ENCODE measurements at regions not wholly inside any gene's neighbourhood (a gene's known extent, or its start where the extent isn't known, plus 50 kb on each side); places are given as distances from the start of the nearest gene placed in this dataset.

DNA sequence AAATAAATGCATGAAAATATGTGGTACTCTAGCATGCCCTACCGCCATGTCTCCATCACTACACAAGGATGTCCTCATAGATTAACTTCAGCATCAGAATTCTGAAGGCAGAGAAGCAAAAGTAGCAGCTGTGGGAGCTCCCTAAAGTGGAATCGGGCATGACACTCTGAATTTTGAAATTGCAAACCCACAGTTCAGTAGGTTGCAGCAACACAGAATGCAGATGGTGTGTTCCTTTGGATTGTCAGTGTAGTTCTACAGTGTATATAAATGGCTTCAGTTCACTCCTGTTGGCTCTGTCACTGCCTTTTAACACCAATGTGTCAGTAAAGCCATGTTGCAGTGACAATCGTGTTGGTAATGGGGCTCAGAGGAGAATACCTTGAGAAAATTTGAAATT, 973.6 kb upstream of the WWC1 start:
- Histone ChIP-seq H3F3A (ENCODE audit: insufficient read depth, low read length) (no peaks in the 10 kb centered on the region), H3K27me3 (ENCODE audit: insufficient read depth, low read length) (no peaks in the 10 kb centered on the region), H3K79me2 (ENCODE audit: insufficient read depth, low read length) (no peaks in the 10 kb centered on the region), H3K36me3 (ENCODE audit: insufficient read depth, low read length) (no peaks in the 10 kb centered on the region), H3K4me3 (ENCODE audit: low read depth, low read length, poor library complexity, severe bottlenecking) (no peak overlapping the region), H3K4me2 (ENCODE audit: low read length) (no peak overlapping the region), H3K27ac (ENCODE audit: low read depth, low read length, poor library complexity, severe bottlenecking) (no peak overlapping the region), H3K9me2 (ENCODE audit: low read depth, low read length) (no peaks in the 10 kb centered on the region), H2AFZ (ENCODE audit: low read length) (no peak overlapping the region), H3K9me3 (ENCODE audit: low read length) (no peaks in the 10 kb centered on the region), H3K4me1 (ENCODE audit: insufficient read depth, low read length, severe bottlenecking) (no peaks in the 10 kb centered on the region), H3K9ac (ENCODE audit: low read length) (no peak overlapping the region), H4K20me1 (ENCODE audit: insufficient read depth, low read length) (no peaks in the 10 kb centered on the region)
- TF ChIP-seq, protein P1, sequence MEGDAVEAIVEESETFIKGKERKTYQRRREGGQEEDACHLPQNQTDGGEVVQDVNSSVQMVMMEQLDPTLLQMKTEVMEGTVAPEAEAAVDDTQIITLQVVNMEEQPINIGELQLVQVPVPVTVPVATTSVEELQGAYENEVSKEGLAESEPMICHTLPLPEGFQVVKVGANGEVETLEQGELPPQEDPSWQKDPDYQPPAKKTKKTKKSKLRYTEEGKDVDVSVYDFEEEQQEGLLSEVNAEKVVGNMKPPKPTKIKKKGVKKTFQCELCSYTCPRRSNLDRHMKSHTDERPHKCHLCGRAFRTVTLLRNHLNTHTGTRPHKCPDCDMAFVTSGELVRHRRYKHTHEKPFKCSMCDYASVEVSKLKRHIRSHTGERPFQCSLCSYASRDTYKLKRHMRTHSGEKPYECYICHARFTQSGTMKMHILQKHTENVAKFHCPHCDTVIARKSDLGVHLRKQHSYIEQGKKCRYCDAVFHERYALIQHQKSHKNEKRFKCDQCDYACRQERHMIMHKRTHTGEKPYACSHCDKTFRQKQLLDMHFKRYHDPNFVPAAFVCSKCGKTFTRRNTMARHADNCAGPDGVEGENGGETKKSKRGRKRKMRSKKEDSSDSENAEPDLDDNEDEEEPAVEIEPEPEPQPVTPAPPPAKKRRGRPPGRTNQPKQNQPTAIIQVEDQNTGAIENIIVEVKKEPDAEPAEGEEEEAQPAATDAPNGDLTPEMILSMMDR (IDR thresholded peaks at IDR 0.05; ENCODE audit: low read length): no peak
- no peak for TF ChIP-seq EZH2 (IDR thresholded peaks at IDR 0.05; ENCODE audit: borderline replicate concordance, low read length)

DNA sequence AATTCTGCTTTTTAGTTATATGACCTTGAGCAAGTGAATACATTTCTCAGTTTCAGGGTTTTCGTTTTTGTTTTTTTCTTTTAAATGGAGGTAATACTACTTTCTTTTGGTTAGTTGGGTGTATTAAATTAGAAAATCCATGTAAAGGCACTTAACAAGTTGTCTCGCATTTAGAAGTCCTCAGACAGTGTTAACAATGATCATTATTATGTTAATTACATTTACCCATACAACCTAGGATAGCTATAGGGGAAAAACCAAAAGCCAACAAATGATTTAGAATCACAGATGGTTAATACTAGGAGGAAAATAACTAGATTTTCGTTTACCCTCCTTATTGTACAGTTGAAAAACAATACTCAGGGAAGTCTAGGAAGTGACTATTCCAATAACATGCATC, 972.2 kb upstream of the WWC1 start:
- Histone ChIP-seq H3K4me2 (ENCODE audit: low read length) (no peak overlapping the region), H3K27ac (ENCODE audit: low read depth, low read length, poor library complexity, severe bottlenecking) (no peak overlapping the region), H3K79me2 (ENCODE audit: insufficient read depth, low read length) (no peaks in the 10 kb centered on the region), H3K27me3 (ENCODE audit: insufficient read depth, low read length) (no peaks in the 10 kb centered on the region), H4K20me1 (ENCODE audit: insufficient read depth, low read length) (no peaks in the 10 kb centered on the region), H3K9me3 (ENCODE audit: low read length) (no peaks in the 10 kb centered on the region), H3K9ac (ENCODE audit: low read length) (no peak overlapping the region), H3F3A (ENCODE audit: insufficient read depth, low read length) (no peaks in the 10 kb centered on the region), H3K4me3 (ENCODE audit: low read depth, low read length, poor library complexity, severe bottlenecking) (no peak overlapping the region), H3K36me3 (ENCODE audit: insufficient read depth, low read length) (no peaks in the 10 kb centered on the region), H2AFZ (ENCODE audit: low read length) (no peak overlapping the region), H3K9me2 (ENCODE audit: low read depth, low read length) (no peaks in the 10 kb centered on the region), H3K4me1 (ENCODE audit: insufficient read depth, low read length, severe bottlenecking) (no peaks in the 10 kb centered on the region)
- no peak for TF ChIP-seq EZH2 (IDR thresholded peaks at IDR 0.05; ENCODE audit: borderline replicate concordance, low read length)

DNA sequence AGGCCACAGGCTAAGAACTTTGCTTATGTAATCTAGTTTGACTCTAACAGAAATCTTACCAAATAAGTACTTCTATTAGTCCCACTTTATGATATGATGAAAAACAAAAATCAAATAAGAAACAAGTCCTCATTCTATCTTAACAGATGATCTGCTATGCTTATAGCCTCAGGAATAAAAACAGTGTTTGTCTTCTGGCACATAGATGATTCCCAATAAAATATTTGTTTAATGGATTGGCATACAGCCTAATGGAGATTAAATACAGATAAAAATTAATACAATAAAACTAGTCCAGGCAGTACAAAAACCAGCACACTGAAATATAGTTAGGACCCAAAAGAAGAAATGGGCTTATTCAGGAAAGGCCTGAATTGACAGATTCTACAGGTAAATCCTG, 971.4 kb upstream of the WWC1 start:
- Histone ChIP-seq H3K9ac (ENCODE audit: low read length) (no peak overlapping the region), H2AFZ (ENCODE audit: low read length) (no peak overlapping the region), H3K27me3 (ENCODE audit: insufficient read depth, low read length) (no peaks in the 10 kb centered on the region), H3K9me3 (ENCODE audit: low read length) (no peaks in the 10 kb centered on the region), H3F3A (ENCODE audit: insufficient read depth, low read length) (no peaks in the 10 kb centered on the region), H3K4me3 (ENCODE audit: low read depth, low read length, poor library complexity, severe bottlenecking) (no peak overlapping the region), H3K4me1 (ENCODE audit: insufficient read depth, low read length, severe bottlenecking) (no peaks in the 10 kb centered on the region), H4K20me1 (ENCODE audit: insufficient read depth, low read length) (no peaks in the 10 kb centered on the region), H3K9me2 (ENCODE audit: low read depth, low read length) (no peaks in the 10 kb centered on the region), H3K4me2 (ENCODE audit: low read length) (no peak overlapping the region), H3K27ac (ENCODE audit: low read depth, low read length, poor library complexity, severe bottlenecking) (no peak overlapping the region), H3K36me3 (ENCODE audit: insufficient read depth, low read length) (no peaks in the 10 kb centered on the region), H3K79me2 (ENCODE audit: insufficient read depth, low read length) (no peaks in the 10 kb centered on the region)
- TF ChIP-seq, protein P1 (IDR thresholded peaks at IDR 0.05; ENCODE audit: low read length): no peak
- no peak for TF ChIP-seq EZH2 (IDR thresholded peaks at IDR 0.05; ENCODE audit: borderline replicate concordance, low read length)

DNA sequence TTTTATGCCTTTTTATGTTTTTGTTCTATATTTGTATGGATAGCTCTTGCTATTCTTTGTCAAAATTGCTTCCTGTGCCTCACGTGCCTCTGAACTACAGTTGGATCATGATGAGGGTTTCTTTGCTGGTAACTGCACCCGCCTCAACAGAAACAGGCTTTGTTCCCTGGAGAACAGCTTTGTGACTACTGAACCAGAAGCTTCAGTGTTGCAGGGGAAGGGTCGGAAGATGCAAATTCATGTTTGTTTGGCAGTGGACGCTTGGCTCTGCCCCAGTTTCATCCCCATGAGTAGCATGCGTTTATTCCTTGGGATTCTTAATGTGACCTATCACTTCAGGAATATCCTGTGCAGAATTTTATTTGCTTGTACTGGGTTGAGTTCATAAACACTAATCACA, 959.1 kb upstream of the WWC1 start:
- H3K79me2 ChIP-seq (ENCODE audit: insufficient read depth, low read length): no peaks in the 10 kb centered on the region
- no peaks in the 10 kb centered on the region for H3K4me1 ChIP-seq (ENCODE audit: insufficient read depth, low read length, severe bottlenecking)
- no peaks in the 10 kb centered on the region for H3K9me2 ChIP-seq (ENCODE audit: low read depth, low read length)
- H4K20me1 ChIP-seq (ENCODE audit: insufficient read depth, low read length): no peaks in the 10 kb centered on the region
- H3K27ac ChIP-seq (ENCODE audit: low read depth, low read length, poor library complexity, severe bottlenecking): no peak overlapping the region
- no peak overlapping the region for H3K4me2 ChIP-seq (ENCODE audit: low read length)
- no peaks in the 10 kb centered on the region for H3K27me3 ChIP-seq (ENCODE audit: insufficient read depth, low read length)
- no peak for TF ChIP-seq EZH2 (IDR thresholded peaks at IDR 0.05; ENCODE audit: borderline replicate concordance, low read length)
- TF ChIP-seq, protein P1 (IDR thresholded peaks at IDR 0.05; ENCODE audit: low read length): no peak
- H2AFZ ChIP-seq (ENCODE audit: low read length): no peak overlapping the region
- H3K9ac ChIP-seq (ENCODE audit: low read length): no peak overlapping the region
- H3K4me3 ChIP-seq (ENCODE audit: low read depth, low read length, poor library complexity, severe bottlenecking): no peak overlapping the region
- no peaks in the 10 kb centered on the region for H3K36me3 ChIP-seq (ENCODE audit: insufficient read depth, low read length)
- no peaks in the 10 kb centered on the region for H3F3A ChIP-seq (ENCODE audit: insufficient read depth, low read length)
- H3K9me3 ChIP-seq (ENCODE audit: low read length): no peaks in the 10 kb centered on the region
